Activated B cell treated with CpG ODN at 0.5 μM for 24 hours (primary cell): ENCODE measurements at regions not wholly inside any gene's neighbourhood (a gene's known extent, or its start where the extent isn't known, plus 50 kb on each side); places are given as distances from the start of the nearest gene placed in this dataset.
"Not testable (repeated sequence)": the region's sequence is repeated elsewhere in the genome, so short reads cannot be mapped to it uniquely, and the experiment has no call there.

Experiments used
- ATAC-seq: fragments of 200-7000 bp; cut with Tn5 transposase; one replicate; pipeline ENCODE4 v1.10.0; 2021; ENCODE audit warnings: low read depth, mild to moderate bottlenecking, moderate library complexity
- CTCF ChIA-PET: fragments of 350-600 bp; sonication (Branson Sonifier 250); formaldehyde crosslinking; loops from one replicate; lab custom pipeline; 2021; ENCODE audit warnings: antibody characterized with exemption; lab: Charles Lee
- POLR2A ChIA-PET: fragments of 350-600 bp; sonication (Branson Sonifier 250); formaldehyde crosslinking; loops from one replicate; lab custom pipeline; 2021; ENCODE audit warnings: antibody characterized with exemption; lab: Charles Lee
- DNase-seq: peaks from one replicate; pipeline ENCODE4 v3.0.0; 2022
- H3K27ac Mint-ChIP-seq: one replicate; pipeline ENCODE4 v1.8.0; 2020; ENCODE audit warnings: mixed read lengths
- H3K27me3 Mint-ChIP-seq: one replicate; pipeline ENCODE4 v1.8.0; 2021; ENCODE audit warnings: mixed read lengths
- H3K36me3 Mint-ChIP-seq: one replicate; pipeline ENCODE4 v1.8.0; 2021; ENCODE audit warnings: low read depth, mixed read lengths
- H3K4me1 Mint-ChIP-seq: one replicate; pipeline ENCODE4 v1.8.0; 2021; ENCODE audit warnings: mixed read lengths
- H3K4me3 Mint-ChIP-seq: one replicate; pipeline ENCODE4 v1.8.0; 2020; ENCODE audit warnings: mild to moderate bottlenecking, mixed read lengths
- H3K9me3 Mint-ChIP-seq: one replicate; pipeline ENCODE4 v1.8.0; 2020; ENCODE audit warnings: mixed read lengths
- intact Hi-C: fragments of 100-400 bp; cut with micrococcal nuclease; formaldehyde crosslinking; loops from one replicate; pipeline ENCODE4 v1.15.1; 2024
- TF ChIP-seq, protein P1 (sequence below): fragments of 200-600 bp; IDR thresholded peaks from one replicate; pipeline ENCODE4 v1.8.0; 2022; ENCODE audit warnings: antibody characterized with exemption, mild to moderate bottlenecking

DNA sequence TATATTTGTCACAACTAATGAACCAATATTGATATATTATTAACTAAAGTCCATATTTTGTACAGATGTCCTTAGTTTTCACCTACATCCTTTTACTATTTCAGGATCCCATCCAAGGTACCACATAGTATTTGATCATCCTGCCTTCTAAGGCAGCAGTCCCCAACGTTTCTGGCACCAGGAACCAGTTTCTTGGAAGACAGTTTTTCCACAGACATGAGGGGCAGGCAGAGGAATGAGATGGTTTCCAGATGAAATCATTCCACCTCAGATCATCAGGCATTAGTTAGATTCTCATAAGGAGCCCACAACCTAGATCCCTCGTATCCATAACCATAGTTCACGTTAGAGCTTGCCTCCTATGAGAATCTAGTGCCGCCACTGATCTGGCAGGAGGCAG, 82.8 kb upstream of the BCL2L14 start:
- ChIA-PET POLR2A (no interaction called here), CTCF (no interaction called here)
- TF ChIP-seq, protein P1, sequence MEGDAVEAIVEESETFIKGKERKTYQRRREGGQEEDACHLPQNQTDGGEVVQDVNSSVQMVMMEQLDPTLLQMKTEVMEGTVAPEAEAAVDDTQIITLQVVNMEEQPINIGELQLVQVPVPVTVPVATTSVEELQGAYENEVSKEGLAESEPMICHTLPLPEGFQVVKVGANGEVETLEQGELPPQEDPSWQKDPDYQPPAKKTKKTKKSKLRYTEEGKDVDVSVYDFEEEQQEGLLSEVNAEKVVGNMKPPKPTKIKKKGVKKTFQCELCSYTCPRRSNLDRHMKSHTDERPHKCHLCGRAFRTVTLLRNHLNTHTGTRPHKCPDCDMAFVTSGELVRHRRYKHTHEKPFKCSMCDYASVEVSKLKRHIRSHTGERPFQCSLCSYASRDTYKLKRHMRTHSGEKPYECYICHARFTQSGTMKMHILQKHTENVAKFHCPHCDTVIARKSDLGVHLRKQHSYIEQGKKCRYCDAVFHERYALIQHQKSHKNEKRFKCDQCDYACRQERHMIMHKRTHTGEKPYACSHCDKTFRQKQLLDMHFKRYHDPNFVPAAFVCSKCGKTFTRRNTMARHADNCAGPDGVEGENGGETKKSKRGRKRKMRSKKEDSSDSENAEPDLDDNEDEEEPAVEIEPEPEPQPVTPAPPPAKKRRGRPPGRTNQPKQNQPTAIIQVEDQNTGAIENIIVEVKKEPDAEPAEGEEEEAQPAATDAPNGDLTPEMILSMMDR, result no peak
- Mint-ChIP-seq H3K9me3 (peaks cover 4% of the 10 kb centered on the region), H3K36me3 (no peaks in the 10 kb centered on the region), H3K27ac (no peak overlapping the region), H3K27me3 (no peaks in the 10 kb centered on the region), H3K4me1 (no peaks in the 10 kb centered on the region), H3K4me3 (no peak overlapping the region)
- ATAC-seq (no peak), DNase-seq (no peak)
- intact Hi-C loops, result no loop called here

DNA sequence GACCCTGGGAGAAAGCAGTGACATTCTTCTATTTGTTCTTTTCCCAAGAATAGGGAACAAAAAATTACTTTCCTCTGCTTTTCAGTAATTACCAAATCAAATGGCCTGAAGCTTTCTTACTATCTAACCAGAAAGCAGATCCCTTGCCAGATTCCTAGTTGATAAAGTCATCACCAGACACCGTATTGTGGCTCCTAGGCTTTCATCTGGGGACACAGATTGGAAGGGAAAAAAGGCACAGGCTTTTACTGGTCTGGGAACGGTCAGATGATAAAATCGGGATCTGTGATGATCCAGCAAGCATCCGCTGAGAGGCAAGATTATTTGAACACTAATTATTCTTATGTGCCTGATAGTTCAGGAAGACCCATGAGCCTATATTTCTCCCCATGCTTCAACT, 79.1 kb upstream of the BCL2L14 start:
- TF ChIP-seq, protein P1, result no peak
- ChIA-PET CTCF (no interaction called here), POLR2A (no interaction called here)
- Mint-ChIP-seq H3K36me3 (no peaks in the 10 kb centered on the region), H3K27ac (no peak overlapping the region), H3K27me3 (no peaks in the 10 kb centered on the region), H3K4me1 (no peaks in the 10 kb centered on the region), H3K4me3 (no peak overlapping the region), H3K9me3 (peaks cover 4% of the 10 kb centered on the region)
- intact Hi-C loops, result no loop called here
- DNase-seq (no peak), ATAC-seq (no peak)

DNA sequence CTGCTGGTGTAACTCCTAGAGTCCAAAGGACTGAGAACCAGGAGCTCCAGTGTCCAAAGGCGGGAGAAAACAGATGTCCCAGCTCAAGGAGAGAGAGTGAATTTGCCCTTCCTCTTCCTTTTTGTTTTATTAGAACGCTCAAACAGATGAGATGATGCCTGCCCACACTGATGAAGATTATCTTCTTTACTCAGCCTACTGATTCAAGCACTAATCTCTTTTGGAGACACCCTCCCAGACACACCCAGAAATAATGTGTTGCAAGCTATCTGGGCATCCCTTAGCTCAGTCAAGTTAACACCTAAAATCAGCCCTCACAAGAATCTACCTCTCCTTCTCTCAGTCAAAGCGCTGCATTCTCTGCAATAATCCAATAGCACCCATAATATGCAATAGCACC, 78.2 kb upstream of the BCL2L14 start:
- CTCF ChIA-PET, result no interaction called here
- Mint-ChIP-seq H3K9me3 (peaks cover 4% of the 10 kb centered on the region), H3K36me3 (no peaks in the 10 kb centered on the region), H3K4me3 (no peak overlapping the region), H3K27ac (no peak overlapping the region), H3K27me3 (no peaks in the 10 kb centered on the region), H3K4me1 (no peaks in the 10 kb centered on the region)
- TF ChIP-seq, protein P1, result no peak
- POLR2A ChIA-PET, result no interaction called here
- ATAC-seq, result no peak
- intact Hi-C loops, result no loop called here
- no peak for DNase-seq

DNA sequence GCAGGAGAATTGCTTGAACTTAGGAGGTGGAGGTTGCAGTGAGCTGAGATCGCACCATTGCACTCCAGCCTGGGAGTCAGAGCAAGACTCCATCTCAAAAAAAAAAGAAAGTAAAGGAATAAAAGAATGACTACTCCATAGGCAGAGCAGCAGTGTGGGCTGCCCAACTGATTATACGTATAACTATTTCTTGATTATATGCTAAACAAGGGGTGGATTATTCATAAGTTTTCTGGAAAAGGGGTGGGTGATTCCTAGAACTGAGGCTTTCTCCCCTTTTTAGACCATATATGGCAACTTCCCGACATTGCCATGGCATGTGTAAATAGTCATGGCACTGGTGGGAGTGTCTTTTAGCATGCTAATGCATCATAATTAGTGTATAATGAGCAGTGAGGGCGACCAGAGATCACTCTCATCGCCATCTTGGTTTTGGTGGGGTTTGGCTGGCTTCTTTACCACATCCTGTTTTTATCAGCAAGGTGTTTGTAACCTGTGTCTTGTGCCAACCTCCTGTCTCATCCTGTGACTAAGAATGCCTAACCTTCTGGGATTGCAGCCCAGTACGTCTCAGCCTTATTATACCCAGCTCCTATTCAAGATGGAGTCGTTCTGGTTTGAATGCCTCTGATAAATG, 72.3 kb upstream of the BCL2L14 start:
- H3K27me3 Mint-ChIP-seq, H3K9me3 Mint-ChIP-seq, H3K36me3 Mint-ChIP-seq, POLR2A ChIA-PET, H3K27ac Mint-ChIP-seq, DNase-seq, H3K4me3 Mint-ChIP-seq, CTCF ChIA-PET, ATAC-seq, intact Hi-C loops, H3K4me1 Mint-ChIP-seq: not testable (repeated sequence)

DNA sequence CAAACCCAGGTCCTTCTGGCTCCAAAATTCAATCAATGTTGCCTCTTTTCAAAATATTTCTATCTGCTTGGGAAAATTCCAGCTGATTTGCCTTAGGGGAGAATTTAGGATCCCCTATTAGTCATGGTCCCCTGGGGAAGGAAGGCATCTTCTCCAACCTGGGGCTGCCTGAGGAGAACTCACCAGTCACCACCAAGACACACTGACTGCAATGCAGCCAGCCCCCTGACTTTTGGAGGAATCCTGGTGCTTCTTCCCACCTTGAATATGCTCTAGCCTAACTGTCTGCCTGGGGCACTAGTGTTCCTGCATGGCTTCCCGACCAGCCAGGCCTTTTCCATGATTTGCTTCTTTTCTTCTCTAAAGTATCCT, 71.8 kb upstream of the BCL2L14 start:
- TF ChIP-seq, protein P1, result no peak
- Mint-ChIP-seq H3K4me3 (no peak overlapping the region), H3K9me3 (no peaks in the 10 kb centered on the region), H3K27ac (no peak overlapping the region), H3K4me1 (peaks cover 2% of the 10 kb centered on the region), H3K27me3 (no peaks in the 10 kb centered on the region), H3K36me3 (no peaks in the 10 kb centered on the region)
- intact Hi-C loops, result no loop called here
- ATAC-seq, result no peak
- ChIA-PET POLR2A (no interaction called here), CTCF (no interaction called here)
- no peak for DNase-seq

DNA sequence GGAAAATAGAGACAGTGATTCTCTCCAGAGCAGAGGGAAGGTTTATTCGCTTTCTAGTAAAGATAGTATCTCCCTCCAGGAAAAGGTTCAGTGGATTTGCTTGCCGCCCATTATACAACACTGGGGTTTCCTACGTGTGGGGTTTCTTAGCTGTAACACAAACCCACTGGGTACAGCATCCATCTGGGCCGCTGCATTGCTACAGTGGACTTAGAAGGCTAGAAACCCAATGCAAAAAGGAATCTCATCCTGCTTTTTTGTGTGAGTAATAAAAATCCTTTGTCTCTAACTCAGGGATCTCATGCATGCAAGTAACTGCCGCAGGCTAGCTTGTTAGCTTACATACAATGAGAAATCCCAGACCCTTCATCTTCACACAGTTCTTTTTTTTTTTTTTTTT, 67.1 kb upstream of the BCL2L14 start:
- ATAC-seq, result no peak
- Mint-ChIP-seq H3K4me1 (peaks cover 22% of the 10 kb centered on the region), H3K4me3 (no peak overlapping the region), H3K36me3 (no peaks in the 10 kb centered on the region), H3K27ac (no peak overlapping the region), H3K9me3 (no peaks in the 10 kb centered on the region), H3K27me3 (no peaks in the 10 kb centered on the region)
- intact Hi-C loops, result loop anchor here (10.0 kb wide), 1 partner anchor 109 kb away; no protein-coding TSS in a partner anchor
- POLR2A ChIA-PET, result interaction anchor here (0.6 kb wide), 1 partner anchor 29 kb away, joined by 6 read pairs; no protein-coding TSS in a partner anchor
- TF ChIP-seq, protein P1, result no peak
- DNase-seq, result no peak
- CTCF ChIA-PET, result interaction anchor here (0.6 to 1.7 kb wide), 2 partner anchors 30 to 776 kb away, joined by 3 to 6 read pairs; no protein-coding TSS in a partner anchor
